ENCODE measurements at regions not wholly inside any gene's neighbourhood (a gene's known extent, or its start where the extent isn't known, plus 50 kb on each side); places are given as distances from the start of the nearest gene placed in this dataset.

DNA sequence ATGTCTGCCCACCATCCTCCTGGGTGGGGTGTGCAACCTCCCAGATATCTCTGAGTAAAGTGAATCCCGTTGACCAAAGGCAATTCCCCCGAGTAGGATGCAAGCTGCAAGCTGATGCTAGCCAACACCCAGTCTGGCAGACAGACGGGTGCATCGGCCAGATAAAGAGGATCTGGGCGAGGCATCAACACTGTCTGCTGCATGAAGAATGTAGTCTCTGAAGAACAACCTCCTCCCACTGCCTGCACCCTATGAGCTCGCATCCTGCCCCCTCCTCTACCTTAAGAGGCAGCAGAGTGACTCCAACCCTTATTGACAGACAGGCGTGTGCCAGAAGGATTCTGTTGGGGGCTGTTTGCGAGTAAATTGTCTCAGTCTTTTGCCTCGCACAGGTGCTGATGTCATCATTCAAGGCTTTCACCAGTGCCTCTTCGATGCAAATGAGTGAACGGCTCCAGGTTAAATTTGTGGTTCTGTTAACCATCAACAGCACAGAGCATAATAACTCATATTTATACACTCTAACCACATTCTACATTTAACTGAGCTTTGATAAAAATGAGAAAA, 546.9 kb downstream of the BCOR start:
- intact Hi-C loops (cut with DNase I; ENCODE audit: low total_unique reads) = no loop called here
- DNase-seq (ENCODE audit: low spot score in 2 of 2) = no peak
- no peaks in the 10 kb centered on the region for H3K4me1 ChIP-seq
- H3K4me3 ChIP-seq = no peak overlapping the region
- TF ChIP-seq POLR2A (IDR thresholded peaks at IDR 0.05) (no peak), POLR2AphosphoS5 (IDR thresholded peaks at IDR 0.05) (no peak), CTCF (IDR thresholded peaks at IDR 0.05) (no peak)
- H3K27ac ChIP-seq = no peak overlapping the region
- H3K27me3 ChIP-seq = peaks cover 0 to 40% of the 10 kb centered on the region in 2 donors
- no peaks in the 10 kb centered on the region for H3K36me3 ChIP-seq
- no peaks in the 10 kb centered on the region for H3K9me3 ChIP-seq

DNA sequence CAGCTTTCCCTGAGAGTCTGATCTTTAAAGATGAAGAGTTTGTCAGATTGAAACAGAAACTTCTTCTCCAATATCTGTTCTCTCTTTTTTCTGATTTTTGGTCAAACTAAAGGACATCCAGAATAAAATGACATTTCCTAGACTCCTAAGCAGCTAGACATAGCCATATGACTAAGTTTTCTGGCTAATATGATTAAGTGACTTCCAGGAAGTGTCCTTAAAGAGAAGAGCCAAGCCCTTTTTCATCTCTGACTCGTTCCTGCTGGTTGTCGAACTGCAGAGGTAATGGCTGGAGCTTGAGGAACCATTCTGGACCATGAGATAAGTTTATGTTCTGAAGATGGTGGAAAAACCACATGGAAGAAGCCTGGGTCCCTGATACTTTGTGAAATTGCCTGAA, 546.0 kb downstream of the BCOR start:
- no peak overlapping the region for H3K4me3 ChIP-seq
- no peak for DNase-seq (ENCODE audit: low spot score in 2 of 2)
- intact Hi-C loops (cut with DNase I; ENCODE audit: low total_unique reads) = no loop called here
- TF ChIP-seq CTCF (IDR thresholded peaks at IDR 0.05) (no peak), POLR2A (IDR thresholded peaks at IDR 0.05) (no peak), POLR2AphosphoS5 (IDR thresholded peaks at IDR 0.05) (no peak)
- no peaks in the 10 kb centered on the region for H3K9me3 ChIP-seq
- H3K4me1 ChIP-seq = no peaks in the 10 kb centered on the region
- no peaks in the 10 kb centered on the region for H3K36me3 ChIP-seq
- H3K27ac ChIP-seq = no peak overlapping the region
- H3K27me3 ChIP-seq = peaks cover 0 to 41% of the 10 kb centered on the region in 2 donors

- intact Hi-C loops (cut with DNase I; ENCODE audit: low total_unique reads) = no loop called here
- no peak for DNase-seq (ENCODE audit: low spot score in 2 of 2)
- Histone ChIP-seq H3K4me3 (no peak overlapping the region), H3K36me3 (no peaks in the 10 kb centered on the region), H3K27ac (no peak overlapping the region), H3K27me3 (peaks cover 0 to 70% of the 10 kb centered on the region in 2 donors), H3K4me1 (no peaks in the 10 kb centered on the region), H3K9me3 (no peaks in the 10 kb centered on the region)
- TF ChIP-seq POLR2A (IDR thresholded peaks at IDR 0.05) = no peak
- TF ChIP-seq CTCF (IDR thresholded peaks at IDR 0.05) = no peak
- no peak for TF ChIP-seq POLR2AphosphoS5 (IDR thresholded peaks at IDR 0.05)
These were observed 542.3 kb downstream of the BCOR start for GRCh38 chrX:39555431-39555830.

GRCh38 chrX:39556056-39556455, 541.7 kb downstream of the BCOR start:
- Histone ChIP-seq H3K27me3 (peaks cover 0 to 71% of the 10 kb centered on the region in 2 donors), H3K4me3 (no peak overlapping the region), H3K27ac (no peak overlapping the region), H3K9me3 (no peaks in the 10 kb centered on the region), H3K36me3 (no peaks in the 10 kb centered on the region), H3K4me1 (no peaks in the 10 kb centered on the region)
- DNase-seq (ENCODE audit: low spot score in 2 of 2) = no peak
- intact Hi-C loops (cut with DNase I; ENCODE audit: low total_unique reads) = no loop called here
- TF ChIP-seq POLR2AphosphoS5 (IDR thresholded peaks at IDR 0.05) = no peak
- no peak for TF ChIP-seq CTCF (IDR thresholded peaks at IDR 0.05)
- TF ChIP-seq POLR2A (IDR thresholded peaks at IDR 0.05) = no peak

DNA sequence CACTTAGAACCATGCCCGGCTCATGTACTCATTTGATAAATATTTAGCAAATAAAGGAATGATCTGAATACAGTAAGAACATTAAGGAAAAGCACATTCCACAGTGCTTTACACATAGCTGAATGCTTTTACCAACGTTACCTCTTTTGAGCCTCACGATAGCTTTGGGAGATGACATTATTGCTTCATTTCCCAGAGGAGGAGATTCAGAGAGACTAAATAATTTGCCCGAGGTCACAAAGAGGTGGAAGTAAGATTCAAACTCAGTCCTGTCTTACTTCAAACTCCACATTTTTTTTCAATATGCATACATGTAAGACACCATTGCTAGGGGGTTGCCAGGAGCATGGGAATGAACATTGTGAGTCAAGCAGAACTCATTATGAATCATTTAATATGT, 538.5 kb downstream of the BCOR start:
- H3K36me3 ChIP-seq = no peaks in the 10 kb centered on the region
- no peaks in the 10 kb centered on the region for H3K9me3 ChIP-seq
- no peaks in the 10 kb centered on the region for H3K4me1 ChIP-seq
- no peak for DNase-seq (ENCODE audit: low spot score in 2 of 2)
- TF ChIP-seq POLR2A (IDR thresholded peaks at IDR 0.05) (no peak), CTCF (IDR thresholded peaks at IDR 0.05) (no peak), POLR2AphosphoS5 (IDR thresholded peaks at IDR 0.05) (no peak)
- H3K27me3 ChIP-seq = peaks cover 0 to 68% of the 10 kb centered on the region in 2 donors
- intact Hi-C loops (cut with DNase I; ENCODE audit: low total_unique reads) = no loop called here
- no peak overlapping the region for H3K4me3 ChIP-seq
- H3K27ac ChIP-seq = no peak overlapping the region
